ENCODE measurements at regions not wholly inside any gene's neighbourhood (a gene's known extent, or its start where the extent isn't known, plus 50 kb on each side); places are given as distances from the start of the nearest gene placed in this dataset.

DNA sequence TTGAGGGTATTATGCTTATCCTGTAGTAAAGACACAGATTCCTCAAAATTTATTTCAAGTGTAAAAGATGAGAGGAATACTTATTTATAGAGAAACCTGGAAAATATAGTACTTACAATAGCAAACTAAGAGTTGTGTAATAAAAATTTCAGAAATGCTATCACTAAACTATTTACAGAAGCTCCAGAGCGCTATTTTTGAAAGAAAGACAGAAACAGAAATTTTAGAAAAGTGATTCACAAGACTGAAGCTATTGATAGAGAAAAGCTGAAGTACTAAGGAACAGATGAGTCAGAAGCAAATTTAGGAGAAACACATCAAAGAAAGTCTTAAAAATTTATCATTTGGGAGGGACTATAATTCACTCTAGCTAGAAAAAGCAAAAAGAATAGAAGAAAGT is 1174.2 kb downstream of the DIAPH3 start (continued):
- TF ChIP-seq ZNF462 (CRISPR knock-in tag; IDR thresholded peaks at IDR 0.05) (no peak), POLR2AphosphoS5 (IDR thresholded peaks at IDR 0.05; ENCODE audit: low read depth) (no peak), ZNF331 (CRISPR knock-in tag; IDR thresholded peaks at IDR 0.05; ENCODE audit: low read depth) (no peak), NANOG (IDR thresholded peaks at IDR 0.05; ENCODE audit: borderline replicate concordance) (no peak)

DNA sequence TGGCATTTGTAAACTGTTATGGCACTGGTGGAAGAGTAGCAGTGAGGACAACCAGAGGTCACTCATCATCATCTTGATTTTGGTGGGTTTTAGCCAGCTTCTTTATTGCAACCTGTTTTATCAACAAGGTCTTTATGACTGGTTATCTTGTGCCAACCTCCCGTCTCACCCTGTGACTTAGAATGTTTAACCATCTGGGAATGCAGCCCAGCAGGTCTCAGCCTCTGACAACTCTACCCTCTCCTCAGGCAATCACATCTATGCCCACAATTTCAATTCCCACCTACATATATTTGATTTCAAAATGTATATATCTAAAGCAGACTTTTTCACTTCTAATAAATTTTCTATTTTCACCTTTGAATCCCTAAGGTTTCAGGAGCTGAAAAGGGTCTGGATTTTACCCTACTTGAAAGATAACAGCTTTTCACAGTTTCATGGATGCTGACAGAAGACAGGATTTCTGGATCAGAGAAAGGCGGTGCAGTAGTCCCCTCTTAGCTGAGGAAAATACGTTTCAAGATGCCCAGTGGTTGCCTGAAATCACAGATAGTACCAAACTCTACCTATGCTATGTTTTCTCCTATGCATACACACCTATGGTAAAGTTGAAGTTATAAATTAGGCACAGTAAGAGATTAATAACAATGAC is 1171.8 kb downstream of the DIAPH3 start:
- ATAC-seq = no peak
- no peak for TF ChIP-seq ZNF331 (CRISPR knock-in tag; IDR thresholded peaks at IDR 0.05; ENCODE audit: low read depth)
- TF ChIP-seq STAT1 (IDR thresholded peaks at IDR 0.05; ENCODE audit: unreplicated experiment) = no peak
- TF ChIP-seq ETS1 (IDR thresholded peaks at IDR 0.05) = no peak
- no peak for TF ChIP-seq CREB1 (CRISPR knock-in tag; IDR thresholded peaks at IDR 0.05; ENCODE audit: low read depth)
- TF ChIP-seq EZH2phosphoT487 (IDR thresholded peaks at IDR 0.05; ENCODE audit: unreplicated experiment) = no peak
- TF ChIP-seq ZNF114 (CRISPR knock-in tag; IDR thresholded peaks at IDR 0.05) = no peak
- TF ChIP-seq EZH2 (IDR thresholded peaks at IDR 0.05; ENCODE audit: low read depth, unreplicated experiment) = no peak
- no peaks in the 10 kb centered on the region for H3K36me3 Mint-ChIP-seq (ENCODE audit: low read depth)
- Histone ChIP-seq H3K27ac (ENCODE audit: low read depth) (no peak overlapping the region), H4K20me1 (replicated peaks; ENCODE audit: insufficient read depth) (no peaks in the 10 kb centered on the region), H3K9me2 (ENCODE audit: insufficient read depth) (no peaks in the 10 kb centered on the region), H3F3A (replicated peaks; ENCODE audit: low read depth) (no peaks in the 10 kb centered on the region), H3K27me3 (ENCODE audit: insufficient read depth) (no peaks in the 10 kb centered on the region), H3K79me2 (replicated peaks; ENCODE audit: insufficient read depth) (no peaks in the 10 kb centered on the region), H3K4me1 (ENCODE audit: insufficient read depth) (no peaks in the 10 kb centered on the region), H3K4me3 (no peak overlapping the region), H3K36me3 (ENCODE audit: insufficient read depth) (no peaks in the 10 kb centered on the region), H3K4me2 (no peak overlapping the region), H2AFZ (no peak overlapping the region; the same call in 1 of the 2 replicates)
- H3K4me3 Mint-ChIP-seq = no peak overlapping the region
- no peak overlapping the region for H3K27ac Mint-ChIP-seq
- H3K9me3 Mint-ChIP-seq = no peaks in the 10 kb centered on the region
- peaks cover 4% of the 10 kb centered on the region; the same call in 1 of the 3 replicates for H3K4me1 Mint-ChIP-seq
- no peaks in the 10 kb centered on the region for H3K27me3 Mint-ChIP-seq (ENCODE audit: insufficient read depth, low read depth, poor library complexity)
- DNase-seq (ENCODE audit: low spot score) = no peak

Data from GM23338 (cell line).